Caco-2 (cell line): ENCODE measurements at regions not wholly inside any gene's neighbourhood (a gene's known extent, or its start where the extent isn't known, plus 50 kb on each side); places are given as distances from the start of the nearest gene placed in this dataset.

ENCODE experiments used
- BruUV-seq: library from RNA; stranded (reverse); fragments of 400-500 nt; replicated peaks from 2 replicates; lab custom pipeline; 2021; lab: Mats Ljungman, UMichigan
- CTCF ChIA-PET: fragments of 300-600 bp; sonication (Branson Sonifier 250); formaldehyde crosslinking; loops from one replicate; lab custom pipeline; 2022; ENCODE audit warnings: antibody characterized with exemption; lab: Charles Lee
- POLR2A ChIA-PET: fragments of 300-600 bp; sonication (Branson Sonifier 250); formaldehyde crosslinking; loops from one replicate; lab custom pipeline; 2022; ENCODE audit warnings: antibody characterized with exemption; lab: Charles Lee
- DNase-seq, 2 experiments: peaks; one replicate each; pipeline versions ENCODE4 v3.0.0 to v3.0.0-alpha.2; 2020 to 2022
- H3K27me3 ChIP-seq: replicated peaks from 2 replicates; pipeline ENCODE4 v1.6.0; 2011; ENCODE audit warnings: low read length; ENCODE audit not compliant: control insufficient read depth, insufficient read depth
- H3K36me3 ChIP-seq: 2 replicates; pipeline ENCODE4 v1.5.1; 2011; ENCODE audit warnings: low read length; ENCODE audit not compliant: control insufficient read depth, insufficient read depth
- H3K4me1 ChIP-seq: fragments of 250-450 bp; sonication (Bioruptor Pico); 2 replicates; pipeline ENCODE4 v1.5.1; 2020; ENCODE audit warnings: mild to moderate bottlenecking
- H3K4me3 ChIP-seq: 2 replicates; pipeline ENCODE4 v1.5.1; 2011; ENCODE audit warnings: low read depth, mild to moderate bottlenecking, control low read depth, low read length
- H3K9me3 ChIP-seq: fragments of 250-450 bp; sonication (Bioruptor Pico); 2 replicates; pipeline ENCODE4 v1.5.1; 2020; ENCODE audit warnings: mild to moderate bottlenecking, moderate library complexity
- H3K27ac Mint-ChIP-seq: one replicate; pipeline ENCODE4 v1.8.0; 2022; ENCODE audit warnings: mixed read lengths; ENCODE audit not compliant: unreplicated experiment
- H3K27me3 Mint-ChIP-seq: one replicate; pipeline ENCODE4 v1.8.0; 2022; ENCODE audit warnings: mixed read lengths; ENCODE audit not compliant: insufficient read depth, unreplicated experiment
- H3K36me3 Mint-ChIP-seq: one replicate; pipeline ENCODE4 v1.8.0; 2022; ENCODE audit warnings: mild to moderate bottlenecking, mixed read lengths; ENCODE audit not compliant: insufficient read depth, unreplicated experiment
- H3K4me1 Mint-ChIP-seq: one replicate; pipeline ENCODE4 v1.8.0; 2022; ENCODE audit warnings: low read depth, mixed read lengths; ENCODE audit not compliant: unreplicated experiment
- H3K4me3 Mint-ChIP-seq: one replicate; pipeline ENCODE4 v1.8.0; 2022; ENCODE audit warnings: mild to moderate bottlenecking, moderate library complexity, mixed read lengths; ENCODE audit not compliant: unreplicated experiment
- H3K9me3 Mint-ChIP-seq: one replicate; pipeline ENCODE4 v1.8.0; 2022; ENCODE audit warnings: mixed read lengths; ENCODE audit not compliant: unreplicated experiment
- CTCF ChIP-seq, 2 experiments: fragments of 200-600 bp in 1 of 2; IDR thresholded peaks; 1 replicate in 1 of 2; 2 replicates in 1 of 2; pipeline versions ENCODE4 v1.5.1 to v1.8.0; 2011 to 2022; ENCODE audit warnings: antibody characterized with exemption in 1 of 2, control low read depth in 1 of 2, inconsistent platforms in 1 of 2, low read depth in 1 of 2, low read length in 1 of 2, mild to moderate bottlenecking in 1 of 2, moderate library complexity in 1 of 2; ENCODE audit not compliant: insufficient read depth in 1 of 2, severe bottlenecking in 1 of 2, unreplicated experiment in 1 of 2
- intact Hi-C: fragments of 100-400 bp; cut with micrococcal nuclease; formaldehyde crosslinking; loops from one replicate; pipeline ENCODE4 v1.10.0; 2022; ENCODE audit not compliant: unreplicated experiment

DNA sequence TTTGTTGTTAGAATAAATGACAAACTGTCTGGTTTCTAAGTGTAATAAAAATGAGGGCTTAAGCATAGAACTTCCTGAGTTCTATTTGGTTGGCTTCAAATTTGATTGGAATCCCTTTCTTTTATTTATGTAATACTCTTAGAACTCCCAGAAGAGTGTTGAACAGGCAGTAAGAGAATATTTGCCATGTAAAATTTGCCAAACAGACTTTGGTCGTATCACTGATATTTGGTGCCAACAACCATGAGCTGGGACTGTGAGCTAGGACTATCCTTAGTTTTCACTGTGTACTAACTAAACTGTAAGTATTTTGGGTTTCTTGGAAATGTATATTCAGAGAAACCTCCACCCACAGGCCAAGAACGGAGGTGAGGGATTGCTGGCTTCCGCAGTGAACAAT lies 971.2 kb upstream of the SOX9 start:
- Histone ChIP-seq H3K4me1 (no peaks in the 10 kb centered on the region), H3K9me3 (no peaks in the 10 kb centered on the region), H3K4me3 (no peak overlapping the region), H3K36me3 (no peaks in the 10 kb centered on the region), H3K27me3 (no peaks in the 10 kb centered on the region)
- intact Hi-C loops: no loop called here
- ChIA-PET CTCF (no interaction called here), POLR2A (no interaction called here)
- no peak for DNase-seq
- BruUV-seq: no TSS peak
- TF ChIP-seq CTCF (IDR thresholded peaks at IDR 0.05; ENCODE audit: insufficient read depth in 1 of 2, low read depth in 1 of 2, low read length in 1 of 2, severe bottlenecking in 1 of 2, unreplicated experiment in 1 of 2): no peak
- Mint-ChIP-seq H3K4me3 (no peak overlapping the region), H3K4me1 (no peaks in the 10 kb centered on the region), H3K27me3 (peaks cover 13% of the 10 kb centered on the region), H3K27ac (no peak overlapping the region), H3K36me3 (no peaks in the 10 kb centered on the region), H3K9me3 (no peaks in the 10 kb centered on the region)

- Histone ChIP-seq H3K36me3 (no peaks in the 10 kb centered on the region), H3K4me1 (no peaks in the 10 kb centered on the region), H3K9me3 (no peaks in the 10 kb centered on the region), H3K27me3 (no peaks in the 10 kb centered on the region; the same call in 1 of the 2 replicates), H3K4me3 (no peak overlapping the region)
- H3K36me3 Mint-ChIP-seq: no peaks in the 10 kb centered on the region
- ChIA-PET CTCF (no interaction called here), POLR2A (no interaction called here)
- H3K4me3 Mint-ChIP-seq: no peak overlapping the region
- no peaks in the 10 kb centered on the region for H3K4me1 Mint-ChIP-seq
- DNase-seq: no peak
- H3K9me3 Mint-ChIP-seq: no peaks in the 10 kb centered on the region
- H3K27ac Mint-ChIP-seq: no peak overlapping the region
- intact Hi-C loops: no loop called here
- no peak for TF ChIP-seq CTCF (IDR thresholded peaks at IDR 0.05; ENCODE audit: insufficient read depth in 1 of 2, low read depth in 1 of 2, low read length in 1 of 2, severe bottlenecking in 1 of 2, unreplicated experiment in 1 of 2)
- H3K27me3 Mint-ChIP-seq: peaks cover 19% of the 10 kb centered on the region
- BruUV-seq: no TSS peak
Observed at GRCh38 chr17:71157297-71157696, 963.5 kb upstream of the SOX9 start.

DNA sequence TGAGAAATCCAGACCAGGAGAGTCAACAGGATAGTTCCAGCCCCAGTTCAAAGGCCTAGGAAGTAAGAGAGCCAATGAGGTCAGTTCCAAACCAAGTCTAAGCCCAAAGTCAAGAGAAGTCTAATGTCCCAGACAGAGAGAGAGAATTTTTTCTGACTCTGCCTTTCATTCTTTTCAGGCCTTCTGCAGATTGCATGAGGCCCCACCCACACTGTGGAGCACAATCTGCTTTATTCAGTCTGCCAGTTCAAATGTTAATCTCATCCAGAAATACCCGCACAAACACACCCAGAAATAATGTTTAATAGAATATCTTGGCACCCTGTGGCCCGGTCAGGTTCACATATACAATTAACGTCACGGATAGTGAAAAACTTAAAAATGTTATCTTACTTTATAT lies 962.4 kb upstream of the SOX9 start:
- no peak for TF ChIP-seq CTCF (IDR thresholded peaks at IDR 0.05; ENCODE audit: insufficient read depth in 1 of 2, low read depth in 1 of 2, low read length in 1 of 2, severe bottlenecking in 1 of 2, unreplicated experiment in 1 of 2)

More for the DNA sequence above, 962.4 kb upstream of the SOX9 start:
- no peak for DNase-seq
- H3K4me1 ChIP-seq: no peaks in the 10 kb centered on the region
- H3K27ac Mint-ChIP-seq: no peak overlapping the region
- H3K4me3 Mint-ChIP-seq: no peak overlapping the region
- ChIA-PET CTCF (no interaction called here), POLR2A (no interaction called here)
- peaks cover 19% of the 10 kb centered on the region for H3K27me3 Mint-ChIP-seq
- H3K9me3 ChIP-seq: no peaks in the 10 kb centered on the region
- H3K36me3 Mint-ChIP-seq: no peaks in the 10 kb centered on the region
- H3K9me3 Mint-ChIP-seq: no peaks in the 10 kb centered on the region
- no peaks in the 10 kb centered on the region for H3K4me1 Mint-ChIP-seq
- BruUV-seq: no TSS peak
- no peak overlapping the region for H3K4me3 ChIP-seq
- no peaks in the 10 kb centered on the region for H3K36me3 ChIP-seq
- no peaks in the 10 kb centered on the region; the same call in 1 of the 2 replicates for H3K27me3 ChIP-seq
- intact Hi-C loops: no loop called here
